Heart right ventricle (tissue), 16 donors: ENCODE measurements at regions not wholly inside any gene's neighbourhood (a gene's known extent, or its start where the extent isn't known, plus 50 kb on each side); places are given as distances from the start of the nearest gene placed in this dataset.
A peak's percentile ranks its signal among the peaks of the same experiment; 100 is the strongest.

Experiments
- ATAC-seq, 8 donors: fragments of 200-7000 bp; cut with Tn5 transposase; one replicate each; pipeline ENCODE4 v1.9.1; 2020; ENCODE audit warnings: mild to moderate bottlenecking in 8 of 8, moderate library complexity in 8 of 8, moderate number of reproducible peaks in 1 of 8
- DNase-seq, 2 donors: peaks; one replicate each; pipeline ENCODE4 v3.0.0-alpha.2; 2020
- H3K27ac ChIP-seq, 10 donors: fragments of 200-600 bp; sonication (generic) in 2 of 10; one replicate each; pipeline versions ENCODE4 v1.5.0 to v1.8.0; 2020 to 2022; ENCODE audit warnings: mild to moderate bottlenecking in 3 of 10
- H3K27me3 ChIP-seq, 7 donors: fragments of 200-600 bp; one replicate each; pipeline ENCODE4 v1.8.0; 2021 to 2022; ENCODE audit warnings: mild to moderate bottlenecking in 2 of 7
- H3K36me3 ChIP-seq, 9 donors: fragments of 200-600 bp; sonication (generic) in 1 of 9; one replicate each; pipeline versions ENCODE4 v1.5.0 to v1.8.0; 2020 to 2022; ENCODE audit warnings: mild to moderate bottlenecking in 2 of 9
- H3K4me1 ChIP-seq, 9 donors: fragments of 200-600 bp; sonication (generic) in 1 of 9; one replicate each; pipeline versions ENCODE4 v1.5.0 to v1.8.0; 2020 to 2022; ENCODE audit warnings: mild to moderate bottlenecking in 4 of 9
- H3K4me3 ChIP-seq, 10 donors: fragments of 200-600 bp; sonication (generic) in 2 of 10; one replicate each; pipeline versions ENCODE4 v1.5.0 to v1.8.0; 2020 to 2022; ENCODE audit warnings: mild to moderate bottlenecking in 7 of 10, moderate library complexity in 2 of 10
- H3K9me3 ChIP-seq, 11 donors: fragments of 200-600 bp in 10 of 11; sonication (generic) in 2 of 11; one replicate each; pipeline versions ENCODE4 v1.5.0 to v1.8.0; 2013 to 2022; ENCODE audit warnings: mild to moderate bottlenecking in 2 of 11, control low read depth in 1 of 11, moderate library complexity in 1 of 11
- CTCF ChIP-seq, 9 donors: fragments of 200-600 bp; sonication (generic) in 2 of 9; IDR thresholded peaks; one replicate each; pipeline versions ENCODE4 v1.5.0 to v1.8.0; 2021 to 2022; ENCODE audit warnings: antibody characterized with exemption in 9 of 9, mild to moderate bottlenecking in 5 of 9, moderate library complexity in 1 of 9
- WGBS, 2 donors: extraction: QIAGEN DNeasy Blood & Tissue Kit; methylation state at CpG; one replicate each; pipeline ENCODE4 v1.1.7; 2013; ENCODE audit warnings: inconsistent platforms in 1 of 2; 5-methylcytosine and 5-hydroxymethylcytosine counted together
- intact Hi-C, 10 donors: fragments of 100-400 bp; cut with DNase I; formaldehyde crosslinking; loops; one replicate each; pipeline versions ENCODE4 v1.11.1 to v1.14.2; 2022
- donor health status: Arrhythmogenic right ventricular cardiomyopathy.
- donor health status: ischemic (EF 13 %, LVEDD 7.1; RV severe dilation, severe dysfunction).
- donor health status: healthy with polysubstance abuse.
- donor health status: DM: no; HTN: yes; CAD: no.
- donor health status: DM: no; HTN: no; CAD: no.
- donor health status: ischemic (EF 25% LVEDD 6.9; RV normal size, moderate dysfunction).
- donor health status: ischemic (EF 25% LVEDD 5.7; RV mildly dilated, moderate dysfunction).
- donor health status: healthy.
- donor health status: DM: yes; HTN: yes; CAD: no.
- donor health status: Ischemic cardiomyopathy.
- donor health status: ischemic (EF 35%, LVEDD 5.7; RV mildly dilated, moderate dysfunction).
- donor health status: nonischemic (EF 11% LVEDD 7.7; RV severe dilation, severe dysfunction).
- donor health status: DM: yes; HTN: yes; CAD: no.
- donor health status: PGD.
- donor health status: ischemic (EF 29% LVEDD 5.4; RV normal size, mild dysfunction).
- donor health status: nonischemic (EF 23%, LVEDD 6.1; RV moderate dilation, normal function).

- TF ChIP-seq CTCF (IDR thresholded peaks at IDR 0.05), result no peak
- 90 to 94% methylated on average over 2 of the region's 2 CpGs for WGBS, 2 donors
- Histone ChIP-seq H3K9me3 (no peaks in the 10 kb centered on the region), H3K27me3 (no peaks in the 10 kb centered on the region), H3K27ac (no peak overlapping the region), H3K4me3 (no peak overlapping the region), H3K36me3 (no peaks in the 10 kb centered on the region), H3K4me1 (no peaks in the 10 kb centered on the region)
- ATAC-seq (no peak), DNase-seq (no peak)
- intact Hi-C loops, result no loop called here
Measured at GRCh38 chr2:215548714-215549113, 112.8 kb upstream of the FN1 start.

- Histone ChIP-seq H3K27me3 (no peaks in the 10 kb centered on the region), H3K36me3 (no peaks in the 10 kb centered on the region), H3K27ac (no peak overlapping the region), H3K9me3 (no peaks in the 10 kb centered on the region), H3K4me3 (no peak overlapping the region), H3K4me1 (peaks cover 0 to 13% (median 3%) of the 10 kb centered on the region in 9 donors)
- no peak for DNase-seq
- intact Hi-C loops, result no loop called here
- TF ChIP-seq CTCF (IDR thresholded peaks at IDR 0.05), result no peak
- no peak for ATAC-seq
Measured at GRCh38 chr2:215542690-215543089, 106.8 kb upstream of the FN1 start.

- TF ChIP-seq CTCF (IDR thresholded peaks at IDR 0.05), result no peak
- H3K9me3 ChIP-seq, result no peaks in the 10 kb centered on the region
- peaks cover 0 to 33% (median 16%) of the 10 kb centered on the region in 9 donors for H3K4me1 ChIP-seq
- intact Hi-C loops, result no loop called here
- no peaks in the 10 kb centered on the region for H3K27me3 ChIP-seq
- WGBS, 2 donors, result 42% methylated on average over 1 of the region's 1 CpG
- DNase-seq (peak in 1 of 2 donors; percentile 47), ATAC-seq (peak in 7 of 8 donors; percentile 74 to 87 (median 86))
- peak overlapping the region in 3 of 10 donors; percentile 15 to 40 (median 28) for H3K27ac ChIP-seq
- no peaks in the 10 kb centered on the region for H3K36me3 ChIP-seq
- H3K4me3 ChIP-seq, result no peak overlapping the region
Measured at GRCh38 chr2:215540658-215541057, 104.8 kb upstream of the FN1 start.

GRCh38 chr2:215537611-215538010 is 101.7 kb upstream of the FN1 start:
- Histone ChIP-seq H3K4me1 (peaks cover 0 to 35% (median 17%) of the 10 kb centered on the region in 9 donors), H3K27me3 (no peaks in the 10 kb centered on the region), H3K27ac (peak overlapping the region in 1 of 10 donors; percentile 23), H3K4me3 (no peak overlapping the region), H3K36me3 (no peaks in the 10 kb centered on the region), H3K9me3 (peaks cover 0 to 25% (median 7%) of the 10 kb centered on the region in 11 donors)
- ATAC-seq, result peak in 5 of 8 donors; percentile 40 to 52 (median 47)
- TF ChIP-seq CTCF (IDR thresholded peaks at IDR 0.05), result no peak
- peak in 1 of 2 donors; percentile 22 for DNase-seq
- 31 to 41% methylated on average over 2 of the region's 2 CpGs for WGBS, 2 donors
- intact Hi-C loops, result loop anchor here in 1 of 10 donors (5.0 kb wide), 1 partner anchor 35 kb away; no protein-coding TSS in a partner anchor
